MM.1S (cell line): ENCODE measurements at regions not wholly inside any gene's neighbourhood (a gene's known extent, or its start where the extent isn't known, plus 50 kb on each side); places are given as distances from the start of the nearest gene placed in this dataset.

Experiments
- DNase-seq: peaks from one replicate; pipeline ENCODE4 v3.0.0-alpha.2; 2015
- H2AFZ ChIP-seq: fragments of 300-600 bp; sonication (generic); 2 replicates; pipeline ENCODE4 v1.6.0; 2016; ENCODE audit warnings: antibody characterized with exemption, low read length
- H3F3A ChIP-seq: fragments of 300-600 bp; sonication (generic); 2 replicates; pipeline ENCODE4 v1.6.1; 2016; ENCODE audit warnings: mild to moderate bottlenecking, antibody characterized with exemption, low read length, moderate library complexity, mixed read lengths; ENCODE audit not compliant: insufficient read depth
- H3K27ac ChIP-seq: fragments of 300-600 bp; sonication (generic); 2 replicates; pipeline ENCODE4 v1.5.1; 2016; ENCODE audit warnings: mild to moderate bottlenecking, low read length
- H3K27me3 ChIP-seq: fragments of 300-600 bp; sonication (generic); replicated peaks from 2 replicates; pipeline ENCODE4 v1.6.0; 2016; ENCODE audit warnings: low read length; ENCODE audit not compliant: insufficient read depth
- H3K36me3 ChIP-seq: fragments of 300-600 bp; sonication (generic); replicated peaks from 2 replicates; pipeline ENCODE4 v1.6.1; 2016; ENCODE audit warnings: mild to moderate bottlenecking, low read length, mixed read lengths; ENCODE audit not compliant: insufficient read depth
- H3K4me1 ChIP-seq: fragments of 300-600 bp; sonication (generic); 2 replicates; pipeline ENCODE4 v1.6.1; 2016; ENCODE audit warnings: low read length, mixed read lengths
- H3K4me2 ChIP-seq: fragments of 300-600 bp; sonication (generic); 2 replicates; pipeline ENCODE4 v1.6.0; 2016; ENCODE audit warnings: low read depth, low read length
- H3K4me3 ChIP-seq: fragments of 300-600 bp; sonication (generic); 2 replicates; pipeline ENCODE4 v1.5.1; 2016; ENCODE audit warnings: low read length, mixed read lengths
- H3K79me2 ChIP-seq: fragments of 300-600 bp; sonication (generic); 2 replicates; pipeline ENCODE4 v1.6.1; 2016; ENCODE audit warnings: mixed run types, low read length, mixed read lengths
- H3K9ac ChIP-seq: fragments of 300-600 bp; sonication (generic); 2 replicates; pipeline ENCODE4 v1.6.1; 2016; ENCODE audit warnings: low read length, mixed read lengths
- H3K9me2 ChIP-seq: fragments of 300-600 bp; sonication (generic); replicated peaks from 2 replicates; pipeline ENCODE4 v1.6.1; 2016; ENCODE audit warnings: mild to moderate bottlenecking, low read length, mixed read lengths; ENCODE audit not compliant: insufficient read depth
- H3K9me3 ChIP-seq: fragments of 300-600 bp; sonication (generic); replicated peaks from 2 replicates; pipeline ENCODE4 v1.6.1; 2016; ENCODE audit warnings: mild to moderate bottlenecking, low read length, mixed read lengths; ENCODE audit not compliant: insufficient read depth
- H4K20me1 ChIP-seq: fragments of 300-600 bp; sonication (generic); 2 replicates; pipeline ENCODE4 v1.6.1; 2016; ENCODE audit warnings: mild to moderate bottlenecking, low read length, moderate library complexity, mixed read lengths; ENCODE audit not compliant: insufficient read depth
- CTCF ChIP-seq: fragments of 300-600 bp; sonication (generic); IDR thresholded peaks from 2 replicates; pipeline ENCODE4 v1.5.1; 2016; ENCODE audit warnings: antibody characterized with exemption, low read length, mixed read lengths
- EZH2 ChIP-seq: fragments of 300-600 bp; sonication (generic); optimal IDR thresholded peaks from 2 replicates; pipeline ENCODE3; 2017; ENCODE audit warnings: low read depth, mild to moderate bottlenecking, antibody characterized with exemption, low read length, mixed read lengths
- EZH2phosphoT487 ChIP-seq: fragments of 300-600 bp; sonication (generic); IDR thresholded peaks from 2 replicates; pipeline ENCODE4 v1.6.1; 2018; ENCODE audit warnings: antibody characterized with exemption, low read length

GRCh38 chr7:85669225-85669624, 482.4 kb upstream of the SEMA3D start:
- H3K9me3 ChIP-seq = no peaks in the 10 kb centered on the region
- H2AFZ ChIP-seq = no peak overlapping the region
- no peaks in the 10 kb centered on the region for H3K27me3 ChIP-seq
- no peak overlapping the region for H3K4me3 ChIP-seq
- no peaks in the 10 kb centered on the region for H3K79me2 ChIP-seq
- H3F3A ChIP-seq = no peaks in the 10 kb centered on the region
- no peaks in the 10 kb centered on the region for H3K9me2 ChIP-seq
- H3K4me2 ChIP-seq = no peak overlapping the region
- H4K20me1 ChIP-seq = no peaks in the 10 kb centered on the region
- H3K9ac ChIP-seq = no peak overlapping the region
- no peaks in the 10 kb centered on the region for H3K36me3 ChIP-seq
- H3K4me1 ChIP-seq = no peaks in the 10 kb centered on the region
- DNase-seq = no peak
- TF ChIP-seq EZH2 = no peak
- no peak for TF ChIP-seq CTCF
- TF ChIP-seq EZH2phosphoT487 = no peak
- H3K27ac ChIP-seq = no peak overlapping the region

DNA sequence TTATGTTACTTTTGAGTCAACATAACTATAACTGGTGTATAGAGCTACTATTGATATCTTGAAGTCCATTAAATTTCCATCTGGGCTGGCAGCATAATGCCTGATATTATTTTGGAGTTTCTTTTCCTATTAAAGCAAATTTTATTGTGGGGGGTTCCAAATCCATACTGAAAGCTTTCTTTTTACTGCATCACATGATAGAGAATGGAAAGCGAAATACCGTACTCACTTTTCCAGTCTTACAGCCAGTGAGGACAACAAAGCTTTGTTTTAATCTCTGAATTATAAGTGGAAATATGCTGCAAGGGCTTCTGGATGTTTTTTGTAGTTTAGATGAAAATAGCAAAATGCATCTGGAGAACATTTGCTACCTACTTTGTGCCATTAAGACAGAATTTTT, 477.5 kb upstream of the SEMA3D start:
- no peak for DNase-seq
- Histone ChIP-seq H3K27ac (no peak overlapping the region), H3K4me1 (no peaks in the 10 kb centered on the region), H3K9ac (no peak overlapping the region), H3K4me2 (no peak overlapping the region), H4K20me1 (no peaks in the 10 kb centered on the region), H3K4me3 (no peak overlapping the region), H3K9me3 (no peaks in the 10 kb centered on the region), H3F3A (no peaks in the 10 kb centered on the region), H3K9me2 (no peaks in the 10 kb centered on the region), H3K79me2 (no peaks in the 10 kb centered on the region), H3K27me3 (no peaks in the 10 kb centered on the region), H2AFZ (no peak overlapping the region), H3K36me3 (no peaks in the 10 kb centered on the region)
- TF ChIP-seq EZH2phosphoT487 (no peak), CTCF (no peak), EZH2 (no peak)

- TF ChIP-seq EZH2 (no peak), EZH2phosphoT487 (no peak), CTCF (no peak)
- Histone ChIP-seq H3K4me2 (no peak overlapping the region), H3K4me3 (no peak overlapping the region)
Observed at GRCh38 chr7:85659364-85659763, 472.5 kb upstream of the SEMA3D start.

More at GRCh38 chr7:85659364-85659763, 472.5 kb upstream of the SEMA3D start:
- Histone ChIP-seq H3F3A (no peaks in the 10 kb centered on the region), H3K4me1 (no peaks in the 10 kb centered on the region), H3K36me3 (no peaks in the 10 kb centered on the region), H3K9me2 (no peaks in the 10 kb centered on the region), H3K79me2 (no peaks in the 10 kb centered on the region), H3K27me3 (no peaks in the 10 kb centered on the region), H4K20me1 (no peaks in the 10 kb centered on the region), H3K9ac (no peak overlapping the region), H3K27ac (no peak overlapping the region), H2AFZ (no peak overlapping the region), H3K9me3 (no peaks in the 10 kb centered on the region)
- no peak for DNase-seq
